ENCODE measurements at regions not wholly inside any gene's neighbourhood (a gene's known extent, or its start where the extent isn't known, plus 50 kb on each side); places are given as distances from the start of the nearest gene placed in this dataset.

- Histone ChIP-seq H3K79me2 (ENCODE audit: low read length) (no peaks in the 10 kb centered on the region), H2AFZ (ENCODE audit: low read length) (no peak overlapping the region), H3K4me3 (ENCODE audit: low read length) (no peak overlapping the region), H3K36me3 (replicated peaks; ENCODE audit: insufficient read depth, low read length) (no peaks in the 10 kb centered on the region), H3F3A (ENCODE audit: insufficient read depth, low read length) (no peaks in the 10 kb centered on the region), H3K4me2 (ENCODE audit: low read depth, low read length) (no peak overlapping the region), H3K27ac (ENCODE audit: low read length) (no peak overlapping the region), H3K4me1 (ENCODE audit: low read length) (no peaks in the 10 kb centered on the region), H3K9me2 (replicated peaks; ENCODE audit: insufficient read depth, low read length) (no peaks in the 10 kb centered on the region), H3K9ac (ENCODE audit: low read length) (no peak overlapping the region), H3K9me3 (replicated peaks; ENCODE audit: insufficient read depth, low read length) (no peaks in the 10 kb centered on the region), H3K27me3 (replicated peaks; ENCODE audit: insufficient read depth, low read length) (no peaks in the 10 kb centered on the region), H4K20me1 (ENCODE audit: insufficient read depth, low read length) (no peaks in the 10 kb centered on the region)
- no peak for DNase-seq
- no peak for TF ChIP-seq EZH2phosphoT487 (IDR thresholded peaks at IDR 0.05; ENCODE audit: low read length)
- no peak for TF ChIP-seq CTCF (IDR thresholded peaks at IDR 0.05; ENCODE audit: low read length)
- TF ChIP-seq EZH2 (optimal IDR thresholded peaks at IDR 0.05; ENCODE audit: low read depth, low read length): no peak
Measured at GRCh38 chr6:145312481-145312880, 422.8 kb downstream of the EPM2A start.

- H3K4me1 ChIP-seq (ENCODE audit: low read length): no peaks in the 10 kb centered on the region
- H3F3A ChIP-seq (ENCODE audit: insufficient read depth, low read length): no peaks in the 10 kb centered on the region
- H2AFZ ChIP-seq (ENCODE audit: low read length): no peak overlapping the region
- H3K9ac ChIP-seq (ENCODE audit: low read length): no peak overlapping the region
- no peaks in the 10 kb centered on the region for H3K27me3 ChIP-seq (replicated peaks; ENCODE audit: insufficient read depth, low read length)
- DNase-seq: no peak
- no peak overlapping the region for H3K4me2 ChIP-seq (ENCODE audit: low read depth, low read length)
- H3K79me2 ChIP-seq (ENCODE audit: low read length): no peaks in the 10 kb centered on the region
- no peak overlapping the region for H3K27ac ChIP-seq (ENCODE audit: low read length)
- H3K4me3 ChIP-seq (ENCODE audit: low read length): no peak overlapping the region
- H3K9me3 ChIP-seq (replicated peaks; ENCODE audit: insufficient read depth, low read length): no peaks in the 10 kb centered on the region
- no peaks in the 10 kb centered on the region for H4K20me1 ChIP-seq (ENCODE audit: insufficient read depth, low read length)
- no peak for TF ChIP-seq EZH2 (optimal IDR thresholded peaks at IDR 0.05; ENCODE audit: low read depth, low read length)
- TF ChIP-seq EZH2phosphoT487 (IDR thresholded peaks at IDR 0.05; ENCODE audit: low read length): no peak
- no peak for TF ChIP-seq CTCF (IDR thresholded peaks at IDR 0.05; ENCODE audit: low read length)
- no peaks in the 10 kb centered on the region for H3K9me2 ChIP-seq (replicated peaks; ENCODE audit: insufficient read depth, low read length)
- H3K36me3 ChIP-seq (replicated peaks; ENCODE audit: insufficient read depth, low read length): no peaks in the 10 kb centered on the region
Measured at GRCh38 chr6:145313041-145313855, 422.1 kb downstream of the EPM2A start.

GRCh38 chr6:145315982-145316600 lies 419.2 kb downstream of the EPM2A start:
- no peaks in the 10 kb centered on the region for H3K4me1 ChIP-seq (ENCODE audit: low read length)
- no peaks in the 10 kb centered on the region for H4K20me1 ChIP-seq (ENCODE audit: insufficient read depth, low read length)
- H3K79me2 ChIP-seq (ENCODE audit: low read length): no peaks in the 10 kb centered on the region
- DNase-seq: no peak
- no peaks in the 10 kb centered on the region for H3K9me3 ChIP-seq (replicated peaks; ENCODE audit: insufficient read depth, low read length)
- H3K27ac ChIP-seq (ENCODE audit: low read length): no peak overlapping the region
- no peaks in the 10 kb centered on the region for H3K36me3 ChIP-seq (replicated peaks; ENCODE audit: insufficient read depth, low read length)
- TF ChIP-seq EZH2phosphoT487 (IDR thresholded peaks at IDR 0.05; ENCODE audit: low read length) (no peak), CTCF (IDR thresholded peaks at IDR 0.05; ENCODE audit: low read length) (no peak), EZH2 (optimal IDR thresholded peaks at IDR 0.05; ENCODE audit: low read depth, low read length) (no peak)
- no peaks in the 10 kb centered on the region for H3K9me2 ChIP-seq (replicated peaks; ENCODE audit: insufficient read depth, low read length)
- H3K9ac ChIP-seq (ENCODE audit: low read length): no peak overlapping the region
- no peak overlapping the region for H2AFZ ChIP-seq (ENCODE audit: low read length)
- H3K4me3 ChIP-seq (ENCODE audit: low read length): no peak overlapping the region
- H3K27me3 ChIP-seq (replicated peaks; ENCODE audit: insufficient read depth, low read length): no peaks in the 10 kb centered on the region
- H3K4me2 ChIP-seq (ENCODE audit: low read depth, low read length): no peak overlapping the region
- H3F3A ChIP-seq (ENCODE audit: insufficient read depth, low read length): no peaks in the 10 kb centered on the region
